VCaP (cell line): ENCODE measurements at regions not wholly inside any gene's neighbourhood (a gene's known extent, or its start where the extent isn't known, plus 50 kb on each side); places are given as distances from the start of the nearest gene placed in this dataset.

ENCODE experiments used
- H3K27ac ChIP-seq: fragments of 450-650 bp; 2 replicates; pipeline ENCODE4 v1.5.1; 2017
- TF ChIP-seq, protein P1 (sequence below): fragments of 450-650 bp; conservative IDR thresholded peaks from 2 replicates; pipeline ENCODE4 v1.5.1; 2017; ENCODE audit warnings: mild to moderate bottlenecking, moderate library complexity

DNA sequence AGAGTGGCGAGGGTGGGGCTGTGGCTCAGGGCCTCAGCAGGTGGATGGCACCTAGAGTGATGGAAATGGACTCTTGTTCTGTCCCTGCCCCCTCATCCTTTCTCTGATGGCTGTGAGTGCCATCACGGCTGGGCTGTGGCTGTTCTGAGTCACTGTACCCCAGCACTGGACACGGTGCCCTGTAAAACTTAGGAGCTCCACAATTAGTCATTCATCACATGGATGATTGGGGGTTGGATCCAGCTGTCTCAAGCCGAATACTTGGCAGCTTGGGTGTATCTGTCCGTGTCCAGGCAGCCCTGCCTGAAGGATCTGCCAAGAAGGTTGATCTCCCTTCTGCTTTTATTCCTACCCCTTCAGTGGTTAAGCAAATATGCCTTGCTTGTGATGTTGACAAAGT is 295.5 kb upstream of the EEF2KMT start:
- TF ChIP-seq, protein P1, sequence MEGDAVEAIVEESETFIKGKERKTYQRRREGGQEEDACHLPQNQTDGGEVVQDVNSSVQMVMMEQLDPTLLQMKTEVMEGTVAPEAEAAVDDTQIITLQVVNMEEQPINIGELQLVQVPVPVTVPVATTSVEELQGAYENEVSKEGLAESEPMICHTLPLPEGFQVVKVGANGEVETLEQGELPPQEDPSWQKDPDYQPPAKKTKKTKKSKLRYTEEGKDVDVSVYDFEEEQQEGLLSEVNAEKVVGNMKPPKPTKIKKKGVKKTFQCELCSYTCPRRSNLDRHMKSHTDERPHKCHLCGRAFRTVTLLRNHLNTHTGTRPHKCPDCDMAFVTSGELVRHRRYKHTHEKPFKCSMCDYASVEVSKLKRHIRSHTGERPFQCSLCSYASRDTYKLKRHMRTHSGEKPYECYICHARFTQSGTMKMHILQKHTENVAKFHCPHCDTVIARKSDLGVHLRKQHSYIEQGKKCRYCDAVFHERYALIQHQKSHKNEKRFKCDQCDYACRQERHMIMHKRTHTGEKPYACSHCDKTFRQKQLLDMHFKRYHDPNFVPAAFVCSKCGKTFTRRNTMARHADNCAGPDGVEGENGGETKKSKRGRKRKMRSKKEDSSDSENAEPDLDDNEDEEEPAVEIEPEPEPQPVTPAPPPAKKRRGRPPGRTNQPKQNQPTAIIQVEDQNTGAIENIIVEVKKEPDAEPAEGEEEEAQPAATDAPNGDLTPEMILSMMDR: no peak
- H3K27ac ChIP-seq: no peak overlapping the region

DNA sequence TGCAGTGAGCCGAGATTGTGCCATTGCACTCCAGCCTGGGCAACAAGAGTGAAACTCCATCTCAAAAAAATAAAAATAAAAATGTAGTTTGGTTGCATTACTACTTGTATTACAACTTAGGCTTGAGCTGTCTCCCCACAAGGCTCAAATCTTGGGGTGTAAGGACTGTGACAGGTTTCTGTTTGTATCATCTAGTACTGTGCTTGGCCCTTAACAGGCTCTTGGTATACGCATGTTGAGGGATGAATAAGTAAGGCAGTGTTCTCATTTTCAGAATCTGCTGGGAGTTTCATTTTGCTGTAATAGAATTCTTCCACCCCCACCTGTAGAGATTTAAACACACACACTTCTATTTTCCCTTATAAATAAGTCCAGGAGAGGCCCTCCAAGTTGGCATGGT is 289.4 kb upstream of the EEF2KMT start:
- no peak overlapping the region for H3K27ac ChIP-seq
- TF ChIP-seq, protein P1: no peak

DNA sequence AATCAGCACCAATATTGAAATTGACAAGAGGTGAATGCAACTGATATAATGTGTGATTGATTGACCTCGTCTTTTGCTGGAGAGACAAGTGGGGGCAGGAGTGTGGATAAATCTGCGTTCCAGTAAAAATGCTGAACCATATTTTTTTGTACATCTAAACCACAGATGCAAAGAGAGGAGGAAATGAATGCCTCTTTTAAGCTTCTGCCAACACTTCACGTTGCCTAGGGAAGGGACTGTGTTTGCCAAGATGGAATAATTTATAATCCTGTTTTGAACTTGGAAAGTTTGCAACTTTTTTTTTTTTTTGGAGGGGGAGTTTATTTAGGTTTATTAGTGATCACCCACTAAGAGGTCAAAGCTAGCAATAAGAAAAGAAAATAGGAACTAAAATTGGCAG is 288.2 kb upstream of the EEF2KMT start:
- TF ChIP-seq, protein P1: no peak
- no peak overlapping the region for H3K27ac ChIP-seq

DNA sequence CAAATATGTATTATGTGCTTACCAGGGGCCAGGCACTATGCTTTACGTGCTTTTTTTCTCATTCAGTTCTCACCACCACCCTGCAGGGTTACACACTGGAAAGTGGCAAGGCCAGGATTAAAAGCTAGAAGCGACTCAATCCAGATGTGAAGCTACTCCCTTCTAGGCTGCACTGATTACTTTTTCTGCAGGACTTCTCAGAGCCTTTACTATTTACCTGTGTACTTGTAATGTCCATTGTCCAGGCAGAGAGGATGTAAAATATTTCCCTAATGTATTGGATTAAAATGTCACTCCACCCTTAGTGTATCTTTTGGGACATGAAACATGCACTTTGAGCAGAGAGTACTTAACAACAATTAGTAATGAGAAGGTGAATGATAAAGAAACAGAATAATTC is 287.5 kb upstream of the EEF2KMT start:
- TF ChIP-seq, protein P1: no peak
- H3K27ac ChIP-seq: no peak overlapping the region

DNA sequence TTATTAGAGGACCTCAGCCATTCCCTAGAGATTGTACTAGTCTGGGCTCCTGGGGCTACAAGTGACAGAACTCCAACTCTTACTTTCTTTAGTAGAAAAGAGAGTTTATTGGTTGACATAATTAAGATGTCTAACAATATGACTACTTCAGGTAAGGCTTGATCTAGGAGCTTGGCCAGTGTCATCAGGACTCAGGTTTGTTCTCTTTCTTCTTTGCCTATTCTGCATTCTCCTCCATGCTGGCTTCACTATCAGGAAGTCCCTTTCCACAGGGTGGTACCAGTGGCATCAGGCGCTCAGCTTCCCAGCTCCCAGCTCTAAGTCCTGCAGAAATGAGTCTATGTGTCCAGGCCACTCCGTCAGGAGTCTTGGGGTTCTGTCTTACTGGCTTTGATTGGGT is 286.1 kb upstream of the EEF2KMT start:
- no peak overlapping the region for H3K27ac ChIP-seq
- TF ChIP-seq, protein P1: no peak

DNA sequence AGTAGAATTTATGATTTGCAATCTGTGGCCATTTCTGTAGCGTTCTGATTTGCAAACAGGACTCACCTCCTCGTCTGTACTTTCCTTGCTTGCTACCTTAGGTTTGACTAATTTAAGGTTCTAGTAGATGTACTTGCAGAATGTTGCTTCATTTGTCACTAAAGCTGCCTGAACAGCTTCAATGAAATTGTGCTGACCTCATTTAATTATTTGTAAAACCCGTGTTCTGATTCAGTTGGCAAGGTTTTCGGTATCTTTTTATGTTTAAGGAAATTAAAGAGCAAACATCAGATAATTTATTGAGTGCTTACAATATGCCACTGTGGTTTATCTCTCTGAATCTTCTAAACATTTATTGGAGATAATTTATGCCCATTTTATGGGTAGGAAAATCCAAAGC is 284.9 kb upstream of the EEF2KMT start:
- TF ChIP-seq, protein P1: no peak
- H3K27ac ChIP-seq: no peak overlapping the region

DNA sequence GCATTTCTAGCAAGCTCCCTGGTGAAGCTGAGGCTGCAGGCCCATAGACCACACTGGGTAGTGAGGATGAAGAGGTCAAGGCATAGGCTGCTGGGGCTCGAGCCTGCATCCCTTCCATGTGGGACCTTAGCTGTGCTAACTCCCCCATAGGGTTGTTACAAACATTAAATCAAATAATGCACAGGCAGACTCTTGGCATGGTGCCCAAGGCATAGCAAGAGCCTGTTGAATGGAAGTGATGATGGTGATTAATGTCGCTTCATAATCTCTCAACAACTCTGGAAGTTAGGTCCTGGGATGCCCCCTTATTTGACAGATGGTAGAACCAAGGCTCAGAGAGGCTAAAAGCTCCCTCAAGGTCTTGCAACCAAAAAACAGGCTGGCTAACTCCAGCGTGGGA is 283.9 kb upstream of the EEF2KMT start:
- H3K27ac ChIP-seq: no peak overlapping the region
- TF ChIP-seq, protein P1: no peak

DNA sequence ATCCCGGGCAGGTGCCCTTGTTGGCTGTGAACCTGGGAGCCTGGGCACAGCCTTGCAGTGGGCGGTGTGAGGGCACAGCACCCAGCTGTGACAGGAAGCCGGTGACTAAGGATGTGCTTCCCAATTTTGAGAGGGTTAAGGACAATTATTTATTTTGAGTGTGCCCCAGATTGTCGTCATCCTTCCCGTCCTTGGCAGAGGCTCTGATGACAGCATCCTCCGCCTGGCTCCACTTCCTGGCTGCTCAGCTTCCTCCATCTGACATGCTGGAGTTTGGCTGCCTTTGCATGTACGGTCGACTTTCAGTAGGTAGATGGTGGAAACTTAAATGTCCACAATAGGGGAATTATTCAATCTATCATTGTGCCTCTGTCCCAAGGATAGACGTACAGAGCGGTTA is 282.4 kb upstream of the EEF2KMT start:
- TF ChIP-seq, protein P1: no peak
- no peak overlapping the region for H3K27ac ChIP-seq
